DMS153 treated with DMSO at 0.1 percent for 48 hours (cell line): ENCODE measurements at regions not wholly inside any gene's neighbourhood (a gene's known extent, or its start where the extent isn't known, plus 50 kb on each side); places are given as distances from the start of the nearest gene placed in this dataset.
"Not testable (repeated sequence)": the region's sequence is repeated elsewhere in the genome, so short reads cannot be mapped to it uniquely, and the experiment has no call there.

ENCODE experiments used
- DNase-seq: peaks from one replicate; lab custom pipeline; 2025; ENCODE audit not compliant: unreplicated experiment; lab: John Stamatoyannopoulos, UW

GRCh38 chr3:118760585-118761290 is 273.9 kb downstream of the IGSF11 start:
- DNase-seq: no peak

DNA sequence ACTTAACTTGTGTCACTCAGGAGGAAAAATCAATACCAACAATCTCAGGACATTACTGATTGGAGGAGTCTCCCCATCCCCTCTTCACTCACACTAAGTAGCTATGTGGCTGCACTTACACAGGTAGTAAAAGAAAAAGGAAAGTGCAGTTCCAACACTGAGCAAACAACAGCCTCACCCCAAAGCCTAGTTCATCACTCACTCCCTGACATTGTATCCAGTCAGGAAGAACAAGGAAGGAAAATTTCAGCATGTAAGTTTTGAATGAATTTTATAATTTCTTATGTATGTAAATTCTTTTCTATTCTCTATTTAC is 273.4 kb downstream of the IGSF11 start:
- DNase-seq: no peak

DNA sequence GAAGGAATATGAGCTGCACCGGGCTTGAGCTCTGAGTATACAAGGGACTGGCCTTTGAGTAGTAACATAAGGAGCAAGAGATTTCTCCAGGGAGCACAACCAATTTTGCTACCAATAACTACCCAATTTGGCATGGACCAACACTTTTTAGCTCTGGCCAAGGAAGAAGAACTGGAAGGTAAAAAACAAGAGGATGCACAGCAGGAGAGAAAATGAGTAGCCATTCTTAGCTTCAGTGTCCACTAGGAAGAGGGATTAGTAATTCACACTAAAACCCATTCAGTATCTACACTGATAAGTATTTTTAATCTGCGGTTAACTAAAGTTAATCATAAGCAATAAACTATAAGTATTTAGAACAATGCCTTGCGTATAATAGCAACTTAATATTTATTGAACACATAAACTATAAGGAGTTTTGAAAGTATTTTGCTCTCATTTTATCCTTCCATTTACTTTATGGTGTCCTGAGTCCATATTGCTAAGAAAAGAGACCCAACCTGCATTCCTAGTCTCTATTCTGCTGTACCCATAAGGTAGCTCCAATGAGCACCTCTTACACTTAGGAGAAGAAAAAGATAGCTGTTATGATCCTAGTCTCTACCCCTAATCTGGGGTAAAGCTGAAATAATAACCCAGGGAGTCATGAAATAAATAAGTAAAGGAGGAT is 268.9 kb downstream of the IGSF11 start:
- DNase-seq: no peak

DNA sequence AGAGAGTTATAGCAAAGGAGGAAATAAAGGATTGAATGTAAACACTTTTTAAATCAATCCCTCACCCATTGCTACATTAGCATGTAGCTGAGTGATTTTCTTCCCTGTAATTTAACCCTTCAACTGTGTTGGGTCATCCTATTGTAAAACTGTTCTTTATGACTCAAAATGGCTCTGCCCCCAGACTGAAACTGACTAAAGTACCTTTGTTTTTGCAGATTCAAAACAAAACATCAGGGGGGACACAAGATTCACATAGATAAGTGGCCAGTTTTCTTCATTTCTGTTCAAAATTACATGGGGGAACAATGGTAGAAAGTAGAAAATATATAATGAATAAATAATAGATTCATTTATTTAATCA is 268.4 kb downstream of the IGSF11 start:
- DNase-seq: no peak

DNA sequence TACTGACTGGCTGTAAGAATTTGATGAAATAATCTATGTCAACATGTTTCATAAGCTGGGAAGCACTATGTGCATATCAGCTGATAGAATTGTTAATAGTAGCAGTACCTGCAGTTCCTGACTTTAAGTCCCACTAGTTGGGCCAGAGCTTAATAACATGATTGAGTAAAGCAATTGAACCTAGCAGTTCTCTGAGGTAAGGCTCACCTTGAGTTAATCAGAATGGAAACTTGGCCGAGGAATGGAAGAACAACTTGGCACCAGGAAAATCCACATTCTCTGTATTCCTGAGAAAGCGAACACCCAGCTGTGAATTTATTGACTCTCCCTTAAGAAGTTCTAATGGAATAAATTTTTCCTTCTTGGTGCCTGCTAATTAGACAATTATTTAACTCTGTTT is 262.6 kb downstream of the IGSF11 start:
- no peak for DNase-seq

DNA sequence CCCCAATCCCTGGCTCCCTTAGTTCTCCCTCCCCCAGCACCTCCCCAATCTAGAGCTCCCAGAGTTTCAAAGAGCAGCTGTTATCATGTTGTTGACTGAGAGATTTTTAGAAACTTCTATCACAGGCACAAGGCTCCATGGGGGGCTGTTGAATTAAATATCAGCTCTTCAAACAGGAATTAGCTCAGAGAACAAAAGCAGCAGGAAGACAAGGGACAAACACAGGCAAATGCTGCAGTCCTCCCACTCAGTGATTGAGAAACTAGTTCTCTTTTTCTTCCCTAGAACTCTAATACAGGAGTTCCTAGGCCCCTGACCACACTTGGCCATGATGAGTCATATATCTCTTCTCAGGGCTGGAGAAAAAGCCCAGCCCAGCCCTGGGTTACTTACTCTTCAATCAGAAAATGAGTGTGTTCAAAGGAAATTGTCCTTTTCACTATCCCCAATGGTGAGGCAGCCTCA is 262.1 kb downstream of the IGSF11 start:
- no peak for DNase-seq

DNA sequence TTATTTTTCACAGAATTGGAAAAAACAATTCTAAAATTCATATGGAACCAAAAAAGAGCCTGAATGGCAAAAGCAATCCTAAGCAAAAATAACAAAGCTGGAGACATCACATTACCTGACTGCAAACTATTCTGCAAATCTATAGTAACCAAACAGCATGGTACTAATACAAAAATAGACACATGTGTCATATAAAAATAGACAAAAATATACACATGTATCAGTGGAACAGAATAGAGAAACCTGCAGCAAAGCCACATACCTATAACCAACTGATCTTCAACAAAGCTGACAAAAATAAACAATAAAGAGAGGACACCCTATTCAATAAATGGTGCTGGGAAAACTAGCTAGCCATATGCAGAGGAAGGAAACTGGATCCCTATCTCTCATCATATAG is 259.6 kb downstream of the IGSF11 start:
- DNase-seq: no peak

DNA sequence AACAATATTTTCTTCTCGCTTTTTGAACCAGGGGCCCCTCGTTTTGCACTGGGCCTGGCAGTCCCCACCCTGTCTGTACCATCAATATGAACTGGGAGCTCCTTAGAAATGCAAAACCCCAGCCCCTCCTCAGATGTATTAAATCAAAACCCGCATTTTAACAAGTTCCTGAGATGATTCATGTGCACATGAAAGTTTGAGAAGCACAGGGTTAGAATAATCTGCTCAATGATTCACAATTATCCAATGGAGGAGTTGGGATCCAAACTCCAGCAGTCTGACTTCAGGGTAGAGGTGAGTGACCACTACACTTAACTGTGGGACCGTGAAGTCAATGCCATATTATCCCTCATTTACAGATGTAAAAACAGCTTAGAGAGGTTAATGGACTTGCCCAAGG is 256.4 kb downstream of the IGSF11 start:
- no peak for DNase-seq

DNA sequence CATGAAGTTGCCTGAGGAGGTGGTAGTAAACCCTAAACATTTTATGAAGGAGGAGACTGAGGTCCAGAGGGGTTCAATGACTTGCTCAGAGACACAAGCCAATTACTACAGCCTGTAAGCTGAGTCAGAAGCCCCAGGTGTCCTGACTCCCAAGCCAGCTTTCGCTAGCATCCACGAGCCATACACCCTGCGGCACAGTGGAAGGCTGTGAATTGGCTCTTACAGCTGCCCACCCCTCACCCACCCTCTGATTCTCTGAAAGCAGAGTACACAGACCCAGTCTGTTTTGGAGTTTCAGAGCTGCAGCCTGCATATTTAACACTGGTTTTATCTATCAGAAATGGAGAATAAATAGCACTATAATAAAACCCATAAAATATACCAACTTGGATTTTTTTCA is 253.4 kb downstream of the IGSF11 start:
- DNase-seq: no peak

GRCh38 chr3:118781839-118782238 is 252.8 kb downstream of the IGSF11 start:
- DNase-seq: no peak

GRCh38 chr3:118782755-118783202 is 251.9 kb downstream of the IGSF11 start:
- no peak for DNase-seq

DNA sequence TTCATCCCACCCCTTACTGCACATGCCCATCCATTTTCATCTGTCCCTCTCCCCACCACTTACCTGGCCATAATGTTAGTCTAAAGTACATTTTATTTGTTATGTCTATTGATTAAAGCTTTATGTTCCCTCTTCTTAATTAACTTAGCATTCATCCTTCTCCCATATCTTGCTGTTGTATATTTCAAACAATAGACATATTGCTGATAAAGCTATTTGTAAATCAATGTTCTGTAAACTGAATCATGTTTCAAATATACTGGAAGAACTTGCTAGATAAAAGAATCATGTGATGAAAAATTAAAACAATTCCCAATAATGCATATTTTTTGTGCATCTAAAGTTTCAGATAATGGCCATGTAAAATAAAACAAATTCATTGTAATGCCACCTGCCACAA is 249.2 kb downstream of the IGSF11 start:
- no peak for DNase-seq

DNA sequence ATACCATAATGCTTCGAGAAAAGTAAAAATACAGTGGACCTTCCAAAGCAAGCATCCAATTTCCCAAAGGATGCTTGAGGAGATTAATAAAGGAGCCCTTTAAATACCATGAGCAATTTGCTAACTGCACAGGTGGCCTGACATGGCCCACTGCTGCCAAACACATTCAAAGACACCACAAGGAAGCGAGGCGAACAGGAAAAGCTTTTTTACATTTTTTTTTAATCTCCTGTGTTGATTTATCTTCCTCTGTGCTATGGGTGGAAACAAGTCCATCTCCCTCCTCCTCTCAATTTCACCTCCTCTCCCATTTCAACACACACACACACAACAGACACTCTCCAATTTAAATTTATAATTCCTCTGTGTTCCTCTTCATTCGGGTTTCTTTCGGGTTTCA is 243.4 kb downstream of the IGSF11 start:
- no peak for DNase-seq

- no peak for DNase-seq
Observed at GRCh38 chr3:118792191-118792590, 242.5 kb downstream of the IGSF11 start.

- DNase-seq: no peak
Observed at GRCh38 chr3:118793176-118793575, 241.5 kb downstream of the IGSF11 start.

GRCh38 chr3:118799303-118799702 is 235.3 kb downstream of the IGSF11 start:
- DNase-seq: no peak

- peak; percentile 16 for DNase-seq
Observed at GRCh38 chr3:118801899-118802298, 232.7 kb downstream of the IGSF11 start.

DNA sequence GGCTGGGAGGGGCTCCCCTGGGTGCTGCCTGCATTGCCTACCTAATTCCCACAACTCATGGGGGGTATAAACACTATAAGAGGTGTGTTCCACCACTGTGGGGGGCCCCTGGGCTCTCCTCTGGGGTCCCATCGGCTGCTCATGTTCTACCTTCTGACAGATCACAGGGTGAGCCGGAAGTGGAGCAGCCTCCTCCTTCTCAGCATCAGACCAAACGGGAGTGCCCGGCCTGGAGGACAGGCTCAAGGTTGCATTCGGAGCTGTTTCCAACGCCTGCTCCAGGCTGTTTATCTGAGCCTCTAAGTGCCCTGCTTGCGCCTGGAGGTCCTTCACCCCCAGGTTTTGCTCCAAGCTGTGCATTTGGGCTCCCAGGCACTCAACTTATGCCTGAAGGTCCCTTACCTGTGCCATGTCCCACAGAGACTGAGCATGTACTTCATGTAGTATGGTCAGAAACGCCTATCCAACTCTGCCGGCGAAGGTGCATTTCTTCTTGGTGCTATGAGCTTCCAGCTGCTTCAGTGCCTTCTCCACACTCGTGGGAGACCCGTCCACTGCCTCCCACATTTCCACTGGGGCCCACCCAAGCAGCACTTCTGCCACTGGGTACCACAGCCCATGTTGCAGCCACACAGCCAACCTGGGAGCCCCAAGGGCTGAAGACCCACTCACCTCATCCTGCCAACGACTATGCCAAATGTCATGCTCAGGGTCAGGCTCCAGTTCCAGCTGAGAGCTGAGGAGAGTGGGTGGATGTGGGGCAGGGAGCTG is 232.1 kb downstream of the IGSF11 start:
- no peak for DNase-seq

DNA sequence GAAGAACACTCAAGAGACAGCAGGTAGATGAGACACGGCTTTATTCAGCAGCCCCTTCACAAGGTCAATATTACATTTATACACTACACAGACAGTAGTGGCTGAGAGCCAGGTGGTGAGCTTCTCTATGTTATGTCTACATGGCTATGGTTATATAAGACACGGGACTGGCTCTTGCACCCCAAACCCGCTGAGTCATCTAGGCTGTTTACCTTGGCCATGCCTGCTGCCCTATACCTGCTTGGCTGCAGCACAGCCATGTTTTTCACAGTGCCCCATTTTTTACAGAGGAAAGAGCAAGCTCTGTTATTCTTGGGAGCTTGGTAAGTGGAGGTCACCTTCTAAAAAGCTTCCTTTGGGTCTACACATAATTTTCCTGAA is 231.6 kb downstream of the IGSF11 start:
- no peak for DNase-seq

DNA sequence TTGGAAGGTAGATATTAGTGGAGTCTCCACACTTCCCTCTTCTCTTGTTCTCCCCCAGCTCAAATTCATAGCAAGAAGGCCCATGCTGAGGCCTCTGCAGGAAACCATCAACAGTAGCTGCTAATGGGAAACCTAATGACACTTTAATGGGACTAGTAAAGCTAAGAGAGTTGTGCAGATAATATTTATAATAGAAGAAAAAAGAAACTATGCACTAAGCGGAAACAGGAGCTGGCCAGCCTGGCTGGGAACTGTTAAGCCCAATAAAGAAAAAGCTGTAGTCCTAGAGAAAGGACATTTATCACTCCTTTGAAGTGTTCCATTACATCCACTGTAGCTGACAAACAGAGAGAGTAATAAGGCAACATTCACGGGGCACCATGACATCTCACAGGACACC is 229.6 kb downstream of the IGSF11 start:
- no peak for DNase-seq

DNA sequence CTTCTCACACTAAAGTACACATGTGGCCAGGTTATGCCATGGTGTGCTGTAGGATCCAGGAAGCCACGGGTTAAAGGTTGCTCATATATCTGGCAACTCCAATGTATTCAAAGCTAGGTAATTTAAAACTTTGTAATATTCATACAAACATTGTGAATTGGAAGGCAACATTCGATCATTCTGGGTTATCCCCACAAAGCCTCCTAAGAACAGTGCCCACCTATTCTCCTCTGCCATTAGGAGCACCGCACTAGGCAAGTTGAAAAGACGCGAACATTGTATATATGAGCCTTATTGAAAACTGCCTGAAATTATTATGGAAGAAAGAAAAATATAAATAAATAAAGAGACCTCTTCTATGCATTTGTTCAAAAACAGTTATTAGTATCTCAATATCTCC is 228.2 kb downstream of the IGSF11 start:
- no peak for DNase-seq

DNA sequence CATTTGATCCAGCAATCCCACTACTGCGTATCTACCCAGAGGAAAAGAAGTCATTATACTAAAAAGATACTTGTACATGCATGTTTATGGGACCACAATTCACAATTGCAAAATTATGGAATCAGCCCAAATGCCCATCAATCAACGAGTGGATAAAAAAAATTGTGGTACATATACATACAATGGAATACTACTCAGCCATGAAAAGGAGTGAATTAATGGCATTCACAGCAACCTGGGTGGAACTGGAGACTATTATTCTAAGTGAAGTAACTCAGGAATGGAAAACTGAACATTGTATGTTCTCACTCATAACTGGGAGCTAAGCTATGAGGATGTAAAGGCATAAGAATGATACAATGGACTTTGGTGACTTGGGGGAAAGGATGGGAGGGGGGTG is 227.3 kb downstream of the IGSF11 start:
- not testable (repeated sequence) for DNase-seq
